ENCODE measurements at regions not wholly inside any gene's neighbourhood (a gene's known extent, or its start where the extent isn't known, plus 50 kb on each side); places are given as distances from the start of the nearest gene placed in this dataset.

GRCh38 chr12:111035578-111036301, 115.4 kb upstream of the MYL2 start:
- Mint-ChIP-seq H3K27ac (no peak overlapping the region), H3K4me3 (no peak overlapping the region), H3K9me3 (no peaks in the 10 kb centered on the region), H3K36me3 (ENCODE audit: low read depth) (no peaks in the 10 kb centered on the region), H3K4me1 (ENCODE audit: low read depth) (no peaks in the 10 kb centered on the region), H3K27me3 (ENCODE audit: insufficient read depth) (peaks cover 34% of the 10 kb centered on the region)
- no peak for DNase-seq
- TF ChIP-seq CTCF (IDR thresholded peaks at IDR 0.05), result no peak

DNA sequence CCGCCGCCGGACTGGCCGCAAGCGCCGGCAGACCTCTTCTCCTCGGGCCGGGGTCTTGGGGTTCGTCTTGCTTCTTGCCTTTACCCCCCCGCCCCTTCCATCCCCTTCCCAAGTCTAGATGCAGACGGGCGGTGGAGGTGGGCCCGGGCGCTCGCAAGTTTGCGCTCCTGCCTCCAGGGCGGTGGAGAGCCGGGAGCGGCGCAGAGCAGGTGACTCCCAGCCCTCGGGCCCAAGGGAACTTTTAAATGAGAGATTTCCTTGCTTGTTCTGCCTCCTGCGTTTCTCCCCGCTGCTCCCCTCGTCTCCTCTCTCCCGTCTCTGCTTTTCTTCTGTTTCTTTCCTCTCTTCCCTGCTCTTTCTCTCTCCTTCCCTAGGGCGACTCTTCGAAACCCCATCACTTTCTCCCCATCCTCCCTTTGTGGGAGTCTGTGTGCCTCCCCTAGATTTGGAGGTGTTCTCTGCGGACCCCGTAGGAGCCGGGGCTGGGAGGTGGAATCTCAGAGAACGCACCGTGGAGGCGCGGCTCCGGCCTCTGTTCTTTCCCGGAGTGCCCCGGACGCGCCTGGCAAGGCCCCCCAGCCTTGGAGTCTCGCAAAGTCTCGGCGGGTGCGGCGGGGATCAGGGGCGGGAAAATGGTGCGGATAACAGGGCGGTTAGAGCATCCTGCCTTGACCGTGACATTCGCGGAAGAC, 114.7 kb upstream of the MYL2 start:
- no peak for TF ChIP-seq CTCF (IDR thresholded peaks at IDR 0.05)
- no peak overlapping the region for H3K27ac Mint-ChIP-seq
- H3K27me3 Mint-ChIP-seq (ENCODE audit: insufficient read depth), result peaks cover 34% of the 10 kb centered on the region
- H3K36me3 Mint-ChIP-seq (ENCODE audit: low read depth), result no peaks in the 10 kb centered on the region
- DNase-seq, result no peak
- no peak overlapping the region for H3K4me3 Mint-ChIP-seq
- H3K9me3 Mint-ChIP-seq, result no peaks in the 10 kb centered on the region
- no peaks in the 10 kb centered on the region for H3K4me1 Mint-ChIP-seq (ENCODE audit: low read depth)

- TF ChIP-seq CTCF (IDR thresholded peaks at IDR 0.05), result no peak
- Mint-ChIP-seq H3K27me3 (ENCODE audit: insufficient read depth) (peaks cover 36% of the 10 kb centered on the region), H3K4me3 (no peak within 1 kb of the TSS), H3K4me1 (ENCODE audit: low read depth) (no peaks in the 10 kb centered on the region), H3K9me3 (no peaks in the 10 kb centered on the region), H3K27ac (no peak within 1 kb of the TSS), H3K36me3 (ENCODE audit: low read depth) (no peaks in the 10 kb centered on the region)
- DNase-seq, result no peak
Measured at GRCh38 chr12:111034083-111034885, 113.9 kb upstream of the MYL2 start, which contains the start of gene CUX2. Gene CUX2, plus strand, starts transcription at chr12:111034165.

DNA sequence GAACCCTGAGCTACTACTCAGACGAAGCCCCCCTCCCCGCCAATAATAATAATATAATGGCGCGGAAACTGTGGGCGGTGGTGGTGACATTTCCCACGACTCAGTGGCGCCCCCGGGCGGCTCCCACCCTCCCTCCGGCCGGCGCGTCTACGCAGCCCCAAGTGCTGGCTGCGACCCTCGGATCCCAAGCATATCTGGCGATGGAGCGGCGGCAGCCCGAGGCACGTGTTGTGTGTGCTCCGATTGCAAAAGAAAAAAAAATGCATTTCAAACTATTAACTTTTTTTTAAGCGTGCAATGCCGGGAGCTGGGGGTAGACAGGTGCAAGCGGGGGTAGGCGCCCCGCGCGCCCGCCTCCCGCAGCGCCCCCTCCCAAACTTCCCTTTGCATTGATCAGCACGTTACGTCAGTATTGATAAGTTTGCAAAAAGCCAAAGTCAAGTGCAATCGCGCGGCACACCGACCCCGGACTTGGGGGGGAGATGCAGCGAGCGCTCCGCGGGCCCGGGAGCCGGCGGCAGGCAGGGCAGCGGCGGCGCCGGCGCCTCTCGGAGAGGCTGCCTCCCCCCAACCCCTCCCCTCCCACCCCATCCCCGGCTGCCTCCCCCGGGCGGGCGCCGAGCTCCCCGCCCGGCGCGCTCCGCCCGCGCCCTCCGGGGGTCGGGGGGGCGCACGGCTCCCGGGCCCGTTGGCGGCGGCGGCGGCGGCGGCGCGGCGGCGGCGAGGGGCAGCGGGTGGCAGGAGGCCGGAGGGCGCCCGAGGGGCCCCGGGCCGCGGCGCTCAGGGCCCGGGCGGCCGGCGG, 113.1 kb upstream of the MYL2 start:
- Mint-ChIP-seq H3K36me3 (ENCODE audit: low read depth) (no peaks in the 10 kb centered on the region), H3K9me3 (no peaks in the 10 kb centered on the region), H3K4me1 (ENCODE audit: low read depth) (no peaks in the 10 kb centered on the region), H3K27ac (no peak overlapping the region), H3K4me3 (no peak overlapping the region), H3K27me3 (ENCODE audit: insufficient read depth) (peaks cover 31% of the 10 kb centered on the region)
- TF ChIP-seq CTCF (IDR thresholded peaks at IDR 0.05), result peak; percentile 21; the same call in 1 of the 2 replicates
- no peak for DNase-seq

- TF ChIP-seq CTCF (IDR thresholded peaks at IDR 0.05), result no peak
- Mint-ChIP-seq H3K4me3 (no peak overlapping the region), H3K4me1 (ENCODE audit: low read depth) (no peaks in the 10 kb centered on the region), H3K9me3 (no peaks in the 10 kb centered on the region), H3K27me3 (ENCODE audit: insufficient read depth) (peaks cover 35% of the 10 kb centered on the region), H3K36me3 (ENCODE audit: low read depth) (no peaks in the 10 kb centered on the region), H3K27ac (no peak overlapping the region)
- no peak for DNase-seq
Measured at GRCh38 chr12:111032591-111032919, 112.2 kb upstream of the MYL2 start.
